GM04504 (cell line): ENCODE measurements at regions not wholly inside any gene's neighbourhood (a gene's known extent, or its start where the extent isn't known, plus 50 kb on each side); places are given as distances from the start of the nearest gene placed in this dataset.
"Not testable (repeated sequence)": the region's sequence is repeated elsewhere in the genome, so short reads cannot be mapped to it uniquely, and the experiment has no call there.

Source experiments
- DNase-seq: peaks from one replicate; pipeline ENCODE4 v3.0.0-alpha.2; 2012; ENCODE audit warnings: low read depth

DNA sequence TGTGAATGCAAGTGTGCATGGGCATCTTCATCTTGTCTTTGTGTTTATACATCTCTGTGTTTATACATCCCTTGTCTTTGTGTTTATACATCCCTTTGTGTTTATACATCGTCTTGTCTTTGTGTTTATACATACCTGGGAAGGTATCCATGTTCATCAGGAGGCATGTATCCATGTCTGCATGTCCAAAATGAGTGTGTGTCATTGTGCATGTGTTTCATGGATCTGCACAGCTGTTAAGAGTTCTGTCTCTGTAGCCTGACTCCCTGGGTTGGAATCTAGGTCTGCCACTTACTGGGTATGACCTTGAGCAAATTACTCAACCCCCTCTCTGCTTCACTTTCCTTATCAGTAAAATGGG is 50.1 kb upstream of the SIRPA start:
- no peak for DNase-seq

DNA sequence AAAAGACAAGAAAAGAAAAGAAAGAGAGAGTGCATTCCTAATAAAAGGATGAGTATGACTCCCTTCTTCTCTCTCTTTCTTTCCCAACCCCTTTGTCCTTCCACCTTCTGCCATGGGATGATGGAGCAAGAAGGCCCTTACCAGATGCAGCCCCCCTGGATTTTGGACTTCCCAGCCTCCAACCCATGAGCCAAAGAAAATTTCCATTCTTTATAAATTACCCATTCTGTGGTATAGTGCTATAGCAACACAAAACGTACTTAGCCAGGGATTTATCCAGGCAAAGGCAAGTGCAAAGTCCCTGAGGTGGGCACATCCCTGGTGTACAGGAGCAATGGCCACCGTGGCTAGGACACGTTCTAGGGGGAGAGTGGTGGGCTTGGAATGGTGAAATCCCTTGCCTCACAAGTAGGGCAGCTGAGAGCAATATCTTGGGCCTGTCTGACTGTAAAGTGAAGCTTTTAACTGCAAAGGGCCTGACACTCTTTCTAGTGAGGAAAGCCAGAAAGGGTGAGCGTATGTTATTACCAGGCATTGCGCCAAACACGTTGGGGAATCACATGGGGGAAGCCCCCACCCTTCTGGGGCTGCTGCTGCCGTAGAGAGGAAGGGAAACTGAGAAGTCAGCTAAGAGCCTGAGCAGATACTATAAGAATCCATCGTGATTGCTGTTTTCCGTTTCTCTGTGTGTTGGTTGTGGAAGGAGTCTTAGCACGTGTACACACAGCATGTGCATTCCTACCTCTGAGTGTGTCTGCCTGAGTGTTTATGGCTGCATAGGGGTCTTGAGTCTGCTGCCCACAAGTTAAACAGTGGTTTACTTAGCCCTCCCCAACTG is 50.7 kb upstream of the SIRPA start:
- DNase-seq: no peak

DNA sequence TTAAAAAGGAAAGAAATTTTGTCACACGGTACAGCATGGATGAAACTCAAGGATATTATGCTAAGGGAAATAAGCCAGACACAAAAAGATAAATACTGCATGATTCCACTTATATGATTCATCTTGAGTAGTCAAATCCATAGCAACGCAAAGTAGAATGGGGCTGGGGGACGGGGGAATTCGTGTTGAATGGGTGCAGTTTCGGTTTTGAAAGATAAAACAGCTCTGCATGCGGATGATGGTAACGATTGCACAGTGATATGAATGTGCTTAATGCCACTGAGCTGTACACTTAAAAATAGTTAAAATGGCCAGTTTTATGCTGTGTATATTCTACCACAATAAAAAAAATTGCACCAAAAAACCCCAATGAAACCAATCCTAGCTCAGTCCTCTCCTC is 52.9 kb upstream of the SIRPA start:
- no peak for DNase-seq

DNA sequence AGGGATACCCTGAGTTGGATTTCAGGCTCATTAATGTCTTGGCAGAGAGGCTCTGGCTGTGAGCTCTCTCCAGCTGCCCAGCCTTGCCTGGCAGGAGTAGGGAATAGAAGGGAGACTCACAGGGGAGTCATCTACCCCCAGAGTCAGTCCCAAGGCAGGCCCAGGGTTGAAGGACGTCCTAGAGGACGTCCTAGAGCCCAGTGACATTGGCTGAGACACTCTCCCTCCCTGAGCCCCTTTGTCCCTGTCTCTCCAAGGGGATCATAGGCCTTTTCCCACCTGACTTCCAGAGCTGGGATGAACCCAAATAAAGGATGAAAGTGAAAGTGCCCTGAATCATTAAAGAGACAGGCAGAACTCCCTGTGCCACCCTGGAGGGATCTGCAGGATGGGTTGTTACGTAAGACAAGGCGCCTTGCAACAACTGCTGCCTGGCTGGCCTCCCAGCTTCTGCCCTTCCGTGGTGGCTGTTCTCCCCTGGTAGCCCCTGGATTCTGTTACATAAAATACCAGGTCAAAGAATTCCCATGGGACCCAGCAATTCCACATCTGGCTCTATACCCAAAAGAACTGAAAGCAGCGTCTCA is 53.6 kb upstream of the SIRPA start:
- DNase-seq: no peak

DNA sequence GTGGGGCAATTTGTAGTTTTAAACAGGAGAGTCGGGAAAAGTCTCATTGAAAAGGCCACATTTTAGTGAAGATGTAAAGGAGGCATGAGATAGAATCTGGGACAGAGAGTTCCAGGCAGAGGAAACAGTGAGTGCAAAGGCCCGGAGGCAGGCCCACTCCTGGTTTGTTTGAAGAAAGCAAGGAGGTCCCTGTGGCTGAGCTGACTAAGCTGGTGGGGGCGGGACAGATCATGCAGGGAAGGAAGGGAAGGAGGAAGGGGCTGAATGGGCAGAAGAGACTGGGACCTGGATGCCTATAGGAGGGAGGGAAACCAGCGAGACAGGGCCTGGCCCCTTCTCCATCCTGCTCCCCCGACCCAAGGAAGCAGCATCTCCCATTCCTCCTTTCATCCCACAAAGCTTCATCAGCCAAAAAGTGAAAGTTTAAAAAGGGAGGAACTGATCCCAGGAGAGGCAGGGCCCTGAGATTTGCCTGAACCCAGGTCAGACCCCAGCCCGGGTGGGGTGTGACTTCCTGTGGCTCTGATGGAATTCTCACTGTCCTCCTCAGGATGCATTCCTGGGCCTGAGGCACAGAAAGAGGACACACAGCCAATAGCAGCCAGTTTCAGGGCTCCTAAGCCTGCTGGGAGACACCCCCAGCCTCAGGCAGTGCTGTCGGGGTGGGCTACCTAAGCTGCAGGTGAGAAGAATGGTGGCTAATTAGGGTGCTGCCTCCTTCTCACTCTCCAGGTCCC is 54.2 kb upstream of the SIRPA start:
- no peak for DNase-seq

DNA sequence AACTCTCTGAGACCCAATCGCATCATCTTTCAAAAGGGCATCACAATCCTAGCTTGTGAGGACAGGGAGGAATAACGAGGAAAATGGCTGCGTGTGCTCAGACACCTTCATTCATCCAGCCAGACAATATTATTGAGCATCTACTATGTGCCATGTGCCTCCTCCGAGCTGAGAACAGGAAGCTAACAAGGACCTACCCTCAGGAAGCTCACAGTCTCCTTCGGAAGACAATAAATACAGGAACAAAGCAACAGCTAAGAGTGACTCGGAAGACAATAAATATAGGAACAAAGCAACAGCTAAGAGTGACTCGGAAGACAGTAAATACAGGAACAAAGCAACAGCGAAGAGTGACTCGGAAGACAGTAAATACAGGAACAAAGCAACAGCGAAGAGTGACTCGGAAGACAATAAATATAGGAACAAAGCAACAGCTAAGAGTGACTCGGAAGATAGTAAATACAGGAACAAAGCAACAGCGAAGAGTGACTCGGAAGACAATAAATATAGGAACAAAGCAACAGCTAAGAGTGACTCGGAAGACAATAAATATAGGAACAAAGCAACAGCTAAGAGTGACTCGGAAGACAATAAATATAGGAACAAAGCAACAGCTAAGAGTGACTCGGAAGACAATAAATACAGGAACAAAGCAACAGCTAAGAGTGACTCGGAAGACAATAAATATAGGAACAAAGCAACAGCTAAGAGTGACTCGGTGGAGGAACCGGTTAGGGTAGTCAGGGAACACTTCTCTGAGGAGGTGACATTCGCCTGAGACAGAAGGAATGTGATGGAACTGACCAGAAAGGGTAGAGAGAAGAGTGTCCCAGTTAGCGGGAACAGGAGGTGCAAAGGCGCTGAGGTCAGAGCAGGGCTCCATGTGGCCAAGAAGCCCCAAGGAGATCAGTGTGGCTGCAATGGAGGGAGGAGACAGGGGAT is 55.6 kb upstream of the SIRPA start:
- DNase-seq: not testable (repeated sequence)

DNA sequence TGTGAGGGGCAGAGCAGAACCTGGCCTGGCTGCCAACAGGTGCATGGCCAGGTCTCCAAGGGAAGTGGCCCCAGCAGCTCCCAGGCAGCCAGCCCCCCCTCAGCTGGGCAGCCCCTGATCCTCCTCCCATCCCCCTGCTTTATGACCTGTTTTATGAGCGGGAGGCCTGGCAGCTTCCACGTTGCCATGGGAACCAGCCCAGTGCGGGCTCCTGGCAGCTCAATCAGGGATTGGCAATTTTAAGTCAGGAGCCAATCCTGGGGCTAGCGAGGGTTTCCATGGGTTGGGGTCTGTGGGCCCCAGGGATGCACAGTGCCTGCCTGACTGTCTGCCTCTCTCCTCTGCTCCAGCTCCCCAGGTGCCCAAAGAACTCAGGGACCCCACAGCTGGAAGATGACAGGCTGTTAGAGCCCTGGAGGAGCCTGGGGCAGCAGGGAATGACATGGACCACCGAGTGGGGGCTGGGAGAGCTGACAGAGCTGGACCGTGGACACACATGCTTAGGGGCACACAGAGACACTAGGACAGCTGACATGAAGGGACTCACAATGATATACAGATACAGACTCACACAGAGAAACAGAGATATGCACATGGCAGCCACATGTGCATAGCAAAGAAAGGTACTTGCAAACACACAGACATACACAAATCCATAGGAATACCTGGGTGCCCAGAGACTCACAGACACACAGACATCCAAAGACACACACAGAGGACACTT is 56.5 kb upstream of the SIRPA start:
- no peak for DNase-seq

DNA sequence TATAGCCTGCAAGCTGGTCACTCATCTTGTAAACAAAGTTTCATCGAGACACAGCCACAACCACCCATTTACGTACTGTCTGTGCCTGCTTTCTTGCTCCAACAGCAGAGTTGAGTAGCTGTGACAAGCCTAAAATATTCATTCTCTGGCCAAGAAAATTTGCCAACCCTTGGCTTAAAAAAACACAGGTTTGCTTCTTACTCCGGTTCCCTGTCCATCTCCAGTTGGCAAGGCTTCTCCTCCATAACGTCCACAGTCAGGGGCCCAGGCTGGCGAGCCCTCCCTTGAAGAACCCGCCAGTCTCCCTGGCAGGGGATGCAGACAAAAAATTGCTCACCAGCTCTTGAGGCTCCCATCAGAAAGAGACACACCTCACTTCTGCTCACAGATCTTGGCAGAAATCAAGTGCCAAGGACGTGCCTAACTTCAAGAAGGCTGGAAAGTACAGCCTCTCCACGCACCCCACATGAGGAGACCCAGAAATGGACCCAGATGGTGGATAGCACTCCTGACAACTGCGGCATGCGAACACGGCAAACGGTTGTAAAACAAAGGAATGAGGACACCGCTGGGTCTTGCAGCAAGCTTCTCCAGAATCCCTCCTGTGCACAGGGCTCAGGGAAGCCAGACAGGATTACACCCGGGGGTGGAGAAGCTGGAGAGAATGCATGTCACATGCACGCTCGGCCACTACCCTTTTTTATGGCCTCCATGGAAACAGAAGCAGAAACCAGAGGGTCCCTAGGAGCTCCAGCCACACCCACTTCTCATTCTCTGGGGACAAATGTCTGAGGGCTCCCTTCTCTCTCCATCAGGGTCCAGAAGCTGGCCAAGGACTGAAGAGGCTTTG is 59.8 kb upstream of the SIRPA start:
- no peak for DNase-seq

DNA sequence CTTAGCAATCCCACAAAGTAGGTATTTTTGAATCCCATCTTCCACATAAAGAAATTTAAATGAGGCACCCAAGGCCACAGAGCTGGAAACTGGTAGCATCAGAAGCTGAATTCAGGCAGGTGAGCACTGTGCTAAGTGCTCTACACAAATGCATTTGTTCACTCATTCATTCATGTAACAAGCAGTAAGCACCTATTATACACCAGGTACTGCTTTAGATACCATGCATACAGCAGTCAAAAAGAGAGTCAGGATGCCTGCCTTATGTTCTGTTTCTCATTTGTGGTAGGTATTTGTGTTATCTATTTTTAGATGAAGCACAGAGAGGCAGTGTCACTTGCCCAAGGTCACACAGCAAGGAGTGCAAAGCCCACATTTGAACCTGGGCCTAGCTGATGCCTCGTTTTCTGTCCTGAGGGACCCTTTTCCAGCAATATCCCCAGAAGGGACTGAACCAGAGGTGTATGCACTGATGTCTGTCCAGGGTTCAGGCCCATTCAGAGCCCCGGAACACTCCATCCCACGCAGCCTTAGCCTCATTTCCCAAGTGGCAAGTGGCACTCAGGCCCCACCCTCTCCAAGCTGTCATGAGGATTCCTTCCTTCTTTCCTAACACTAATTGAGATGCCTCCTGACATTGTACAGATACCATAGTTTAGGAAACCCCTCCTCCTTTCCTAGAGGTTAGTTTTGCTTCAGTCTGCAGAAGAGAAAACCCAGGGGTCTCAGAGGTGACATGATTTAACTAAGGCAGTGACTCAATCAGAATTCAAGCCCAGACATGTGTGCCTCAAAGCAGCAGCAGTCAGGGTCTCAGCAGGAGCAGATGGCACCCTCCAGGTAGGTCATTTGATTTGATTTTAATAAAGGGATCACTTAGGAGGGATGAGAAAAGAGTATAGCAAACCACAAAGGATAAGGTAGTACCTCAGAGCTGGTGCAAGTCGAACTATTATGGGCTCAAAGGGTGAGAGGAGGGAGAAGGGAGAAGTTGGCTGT is 61.2 kb upstream of the SIRPA start:
- DNase-seq: no peak

DNA sequence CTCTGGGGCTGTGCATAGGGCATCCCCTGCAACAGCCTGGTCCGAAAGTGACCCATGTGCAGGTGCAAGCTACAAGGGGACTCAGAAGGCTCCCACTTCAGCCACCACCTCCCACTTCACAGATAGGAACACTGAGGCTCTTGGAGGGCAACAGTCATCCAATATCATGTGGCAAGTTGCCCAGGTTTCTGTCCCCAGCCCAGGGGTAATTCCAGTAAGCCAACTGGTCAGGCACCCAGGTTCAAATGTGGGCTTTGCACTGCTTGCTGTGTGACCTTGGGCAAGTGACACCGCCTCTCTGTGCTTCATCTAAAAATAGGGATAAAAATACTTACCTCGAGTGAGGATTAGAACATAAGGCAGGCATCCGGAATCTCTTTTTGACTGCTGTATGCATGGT is 62.0 kb upstream of the SIRPA start:
- DNase-seq: no peak

DNA sequence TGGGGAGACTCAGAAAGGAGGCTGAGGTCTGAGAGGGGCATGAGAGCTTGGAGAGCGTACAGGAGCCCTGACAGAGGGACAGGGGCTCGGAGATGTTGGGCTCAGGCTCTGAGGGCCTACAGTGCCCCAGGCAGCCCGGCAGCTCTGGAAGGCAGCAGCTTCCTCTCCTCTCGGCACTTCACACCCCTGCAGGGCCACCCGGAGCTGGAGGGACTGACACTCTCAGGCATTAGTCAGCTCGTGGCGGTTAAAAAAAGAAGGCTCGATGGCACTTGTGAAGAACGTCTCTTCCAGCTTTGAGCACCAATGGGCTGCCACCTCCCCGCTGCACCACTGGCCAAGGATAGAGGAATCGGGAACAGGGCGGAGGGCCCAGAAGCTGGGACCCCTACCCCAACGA is 62.6 kb upstream of the SIRPA start:
- no peak for DNase-seq

DNA sequence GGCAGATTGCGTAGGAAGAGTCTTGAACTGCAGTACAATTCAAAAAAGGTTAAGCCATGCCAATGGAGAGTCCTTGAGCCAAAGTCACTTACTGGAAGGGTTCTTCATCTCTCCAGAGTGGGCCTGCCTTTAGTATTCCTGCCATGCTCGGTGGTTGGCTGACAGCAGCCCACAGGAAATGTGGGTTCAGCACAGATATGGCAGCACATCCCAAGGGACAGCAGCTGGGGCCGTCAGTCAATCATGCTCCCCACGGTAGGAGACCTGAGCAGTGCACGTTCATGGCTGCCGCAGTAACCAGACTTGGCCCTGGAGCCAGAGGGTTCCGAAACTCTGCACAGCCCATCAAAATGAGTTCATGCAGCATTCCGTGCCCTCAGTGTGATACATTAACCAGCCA is 63.6 kb upstream of the SIRPA start:
- DNase-seq: no peak

DNA sequence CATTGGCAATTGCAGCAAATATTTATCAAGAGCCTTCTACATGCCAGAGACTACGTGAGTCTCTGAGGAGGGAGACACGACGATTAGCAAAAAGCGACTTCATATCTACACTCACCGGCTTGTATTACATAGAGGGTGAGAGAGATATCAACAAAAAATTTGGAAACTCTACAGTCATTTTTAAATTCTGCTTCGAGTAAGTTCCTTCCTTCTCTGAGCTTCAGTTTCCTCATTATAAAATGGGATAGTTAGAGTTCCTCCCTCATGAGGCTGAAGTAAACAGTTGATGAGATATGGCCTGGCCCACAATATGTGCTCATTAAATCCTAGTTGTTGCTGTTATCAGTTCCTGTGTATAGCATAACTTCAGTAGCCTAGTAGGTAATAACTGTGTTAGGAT is 64.1 kb upstream of the SIRPA start:
- no peak for DNase-seq

DNA sequence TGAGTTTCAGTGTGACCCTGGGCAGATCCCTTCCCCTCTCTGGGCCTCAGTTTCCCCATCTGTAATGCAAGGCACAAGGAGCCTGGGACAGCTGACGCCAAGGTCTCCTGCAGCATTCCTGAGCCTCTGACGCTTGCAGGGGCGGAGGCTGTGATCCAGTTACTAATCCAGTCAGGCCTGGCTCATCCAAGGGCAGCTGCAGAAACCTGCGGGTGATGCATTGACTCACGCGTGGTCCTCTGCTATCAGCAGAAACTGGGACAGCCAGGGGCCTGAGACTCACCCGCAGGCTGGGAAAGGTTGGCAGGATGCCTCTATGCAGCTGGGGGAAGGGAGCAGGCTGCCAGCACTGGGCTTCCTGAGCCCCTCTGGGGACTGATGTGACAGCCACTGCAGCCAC is 65.0 kb upstream of the SIRPA start:
- peak; percentile 89 for DNase-seq

DNA sequence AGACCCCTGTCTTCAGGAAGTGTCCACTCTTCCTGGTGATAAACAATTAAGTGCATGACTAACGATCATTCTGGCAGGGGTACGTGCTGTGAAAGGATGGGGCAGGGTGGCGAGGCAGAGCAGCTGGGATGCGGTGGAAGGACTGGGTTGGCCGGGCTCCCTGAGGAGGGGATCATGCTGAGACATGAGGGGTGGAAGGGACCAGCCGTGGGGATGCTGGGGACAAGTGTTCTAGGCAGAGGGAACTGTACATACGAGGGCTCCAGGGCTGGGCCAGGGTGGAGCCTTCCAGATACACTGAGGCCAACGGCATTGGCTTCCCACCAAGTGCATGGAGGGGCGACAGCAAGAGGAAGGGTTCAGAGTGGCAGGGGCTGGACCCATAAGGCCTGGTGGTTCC is 65.7 kb upstream of the SIRPA start:
- no peak for DNase-seq

DNA sequence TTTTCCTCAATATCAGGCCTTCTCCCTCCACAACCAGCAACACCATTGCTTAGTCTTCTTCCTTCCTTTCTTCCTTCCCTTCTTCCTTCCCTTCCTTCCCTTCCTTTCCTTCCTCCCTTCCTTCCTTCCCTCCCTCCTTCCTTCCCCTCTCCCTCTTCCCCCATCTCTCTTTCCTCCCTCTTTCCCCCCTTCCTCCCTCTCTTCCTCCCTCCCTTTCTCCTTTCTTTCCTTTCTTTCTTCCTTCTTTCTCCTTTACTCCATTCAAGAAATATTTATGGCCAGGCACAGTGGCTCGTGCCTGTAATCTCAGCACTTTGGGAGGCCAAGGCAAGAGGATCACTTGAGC is 66.4 kb upstream of the SIRPA start:
- no peak for DNase-seq

DNA sequence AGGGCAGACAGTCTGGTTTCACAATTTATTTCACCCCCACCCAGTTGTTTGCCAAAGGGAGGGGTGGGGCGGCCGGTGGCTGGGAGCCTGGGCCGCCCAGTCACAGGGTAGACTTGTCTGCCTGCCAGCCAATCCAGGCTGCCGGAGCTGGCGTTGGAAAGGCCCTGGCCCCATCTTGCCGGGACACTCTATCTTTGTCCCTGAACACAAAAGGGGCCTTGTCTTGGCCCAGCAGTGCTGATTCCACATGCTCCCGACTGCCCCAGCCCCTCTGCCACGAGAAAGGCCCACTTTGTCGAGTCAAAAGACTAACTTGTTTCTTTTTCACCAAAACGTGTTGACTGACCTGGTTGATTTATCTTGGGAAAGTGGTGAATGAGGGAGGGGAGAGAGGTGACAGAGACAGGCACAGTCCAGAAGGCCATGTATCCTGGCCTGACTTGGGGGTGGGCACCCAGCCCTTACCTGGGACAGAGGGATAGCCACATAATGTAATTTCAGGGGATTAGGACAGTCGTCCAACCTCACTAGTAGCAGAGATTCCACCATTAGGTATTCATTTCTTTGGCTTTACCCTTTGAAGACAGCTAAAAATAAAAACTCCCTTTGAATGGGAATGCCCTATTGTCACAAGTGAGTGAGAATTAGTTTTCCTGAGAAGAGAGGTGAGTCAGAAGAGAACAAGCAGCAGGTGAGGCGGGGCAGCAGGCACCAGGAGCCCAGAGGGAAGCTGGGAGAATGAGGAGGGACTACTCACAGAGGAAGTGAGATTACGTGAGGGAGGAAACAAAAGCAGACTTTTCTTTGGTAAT is 67.0 kb upstream of the SIRPA start:
- DNase-seq: no peak

DNA sequence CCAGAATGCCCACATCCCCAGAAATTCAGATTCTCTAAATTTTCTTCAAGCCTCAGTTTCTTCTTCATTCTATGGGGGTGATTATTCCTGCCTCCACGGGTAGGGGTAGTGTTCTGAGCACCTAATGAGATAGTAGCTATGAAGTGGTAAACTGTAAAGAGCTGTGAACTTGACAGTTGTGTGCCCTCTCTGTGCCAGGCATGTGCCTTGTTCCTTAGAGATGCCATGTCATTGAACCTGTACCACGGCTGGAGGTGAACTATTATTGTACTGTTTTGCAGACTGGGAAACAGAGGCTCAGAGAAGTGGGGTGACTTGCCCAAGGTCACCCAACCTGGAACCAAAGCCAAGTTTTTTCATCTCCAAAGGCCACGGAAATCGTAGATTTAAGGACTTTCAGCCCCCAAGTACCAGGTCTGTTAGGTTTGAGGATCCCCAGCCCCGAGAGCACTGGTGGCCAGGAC is 67.7 kb upstream of the SIRPA start:
- DNase-seq: no peak
